SK-N-SH (cell line): ENCODE measurements at regions not wholly inside any gene's neighbourhood (a gene's known extent, or its start where the extent isn't known, plus 50 kb on each side); places are given as distances from the start of the nearest gene placed in this dataset.

Experiments used
- CTCF ChIA-PET: fragments of 300-600, 350-600 bp; formaldehyde crosslinking; extraction: SDS; loops from one replicate; lab custom pipeline; 2021; lab: Yijun Ruan, JAX
- POLR2A ChIA-PET: fragments of 350-600 bp; sonication (Branson Sonifier 250); formaldehyde crosslinking; extraction: SDS; loops from one replicate; lab custom pipeline; 2020; ENCODE audit warnings: antibody characterized with exemption, inconsistent platforms; lab: Yijun Ruan, JAX
- DNase-seq: peaks from one replicate; pipeline ENCODE4 v3.0.0; 2012
- H2AFZ ChIP-seq: fragments of 200-600 bp; sonication (generic); 2 replicates; pipeline ENCODE4 v1.8.1; 2016; ENCODE audit warnings: antibody characterized with exemption, mild to moderate bottlenecking, low read depth
- H3F3A ChIP-seq: fragments of 200-600 bp; sonication (generic); replicated peaks from 2 replicates; pipeline ENCODE3; 2016; ENCODE audit warnings: antibody characterized with exemption, mild to moderate bottlenecking; ENCODE audit not compliant: insufficient read depth
- H3K27ac ChIP-seq, 2 experiments: fragments of 200-500 bp in 1 of 2; fragments of 200-600 bp in 1 of 2; sonication (Bioruptor generic) in 1 of 2; sonication (generic), shearing (Covaris generic) in 1 of 2; 2 replicates each; pipeline versions ENCODE4 v1.5.1 to v1.6.1; 2014 to 2016; ENCODE audit warnings: low read depth in 2 of 2, inconsistent platforms in 1 of 2, low read length in 1 of 2, mild to moderate bottlenecking in 1 of 2, mixed read lengths in 1 of 2
- H3K27me3 ChIP-seq: fragments of 200-600 bp; sonication (generic), shearing (Covaris generic); 2 replicates; pipeline ENCODE4 v1.6.1; 2016; ENCODE audit warnings: mixed run types; ENCODE audit not compliant: insufficient read depth
- H3K36me3 ChIP-seq, 2 experiments: fragments of 200-500 bp in 1 of 2; fragments of 200-600 bp in 1 of 2; sonication (Bioruptor generic) in 1 of 2; sonication (generic) in 1 of 2; replicated peaks in 1 of 2; 2 replicates each; pipeline versions ENCODE3 to v1.5.1; 2014 to 2016; ENCODE audit warnings: low read length in 1 of 2, mild to moderate bottlenecking in 1 of 2; ENCODE audit not compliant: insufficient read depth in 2 of 2, control insufficient read depth in 1 of 2
- H3K4me1 ChIP-seq, 2 experiments: fragments of 200-500 bp in 1 of 2; fragments of 200-600 bp in 1 of 2; sonication (Bioruptor generic) in 1 of 2; sonication (generic), shearing (Covaris generic) in 1 of 2; 2 replicates each; pipeline versions ENCODE4 v1.5.1 to v1.6.1; 2014 to 2016; ENCODE audit warnings: low read depth in 1 of 2, low read length in 1 of 2, mixed run types in 1 of 2; ENCODE audit not compliant: insufficient read depth in 2 of 2, control insufficient read depth in 1 of 2
- H3K4me2 ChIP-seq: fragments of 200-600 bp; sonication (generic), shearing (Covaris generic); 2 replicates; pipeline ENCODE4 v1.6.1; 2017; ENCODE audit warnings: mixed run types
- H3K4me3 ChIP-seq, 2 experiments: fragments of 200-500 bp in 1 of 2; fragments of 200-600 bp in 1 of 2; sonication (Bioruptor generic) in 1 of 2; sonication (generic), shearing (Covaris generic) in 1 of 2; 2 replicates each; pipeline versions ENCODE4 v1.5.1 to v1.8.1; 2014 to 2016; ENCODE audit warnings: low read depth in 2 of 2, inconsistent platforms in 1 of 2, low read length in 1 of 2, mild to moderate bottlenecking in 1 of 2, mixed read lengths in 1 of 2, moderate library complexity in 1 of 2
- H3K79me2 ChIP-seq: fragments of 200-600 bp; sonication (generic); 2 replicates; pipeline ENCODE4 v1.8.1; 2017; ENCODE audit warnings: mild to moderate bottlenecking; ENCODE audit not compliant: insufficient read depth
- H3K9ac ChIP-seq: fragments of 200-600 bp; sonication (generic); 2 replicates; pipeline ENCODE4 v1.6.1; 2017; ENCODE audit warnings: mixed run types
- H3K9me2 ChIP-seq: fragments of 200-600 bp; sonication (generic); 2 replicates; pipeline ENCODE4 v1.6.1; 2017; ENCODE audit warnings: mixed run types
- H3K9me3 ChIP-seq: fragments of 200-600 bp; sonication (generic); 2 replicates; pipeline ENCODE4 v1.6.1; 2017; ENCODE audit warnings: mixed run types, mild to moderate bottlenecking, moderate library complexity
- H4K20me1 ChIP-seq: fragments of 200-600 bp; sonication (generic); 2 replicates; pipeline ENCODE4 v1.6.1; 2017; ENCODE audit warnings: mild to moderate bottlenecking, mixed run types; ENCODE audit not compliant: insufficient read depth
- CHD2 ChIP-seq: fragments of 150-350 bp; IDR thresholded peaks from 2 replicates; pipeline ENCODE4 v1.6.1; 2018; ENCODE audit warnings: low read length; ENCODE audit not compliant: partially characterized antibody
- EP300 ChIP-seq, 2 experiments: IDR thresholded peaks; 2 replicates each; pipeline versions ENCODE4 v1.4.0 to v1.6.1; 2012; ENCODE audit warnings: borderline replicate concordance in 1 of 2, low read depth in 1 of 2, low read length in 1 of 2
- FOSL2 ChIP-seq: IDR thresholded peaks from 2 replicates; pipeline ENCODE4 v1.4.0; 2012; ENCODE audit warnings: low read depth, mild to moderate bottlenecking, moderate library complexity, borderline replicate concordance
- FOXJ3 ChIP-seq: sonication (generic); formaldehyde crosslinking; IDR thresholded peaks from 2 replicates; pipeline ENCODE4 v1.5.1; 2020; ENCODE audit warnings: mild to moderate bottlenecking, missing genetic modification reagents
- FOXM1 ChIP-seq: IDR thresholded peaks from 2 replicates; pipeline ENCODE4 v1.4.0; 2012; ENCODE audit warnings: low read depth, mild to moderate bottlenecking
- GATA2 ChIP-seq: sonication (generic); formaldehyde crosslinking; IDR thresholded peaks from 2 replicates; pipeline ENCODE4 v1.5.0; 2020; ENCODE audit warnings: mild to moderate bottlenecking, missing genetic modification reagents
- JUND ChIP-seq: IDR thresholded peaks from 2 replicates; pipeline ENCODE4 v1.4.0; 2012
- MAX ChIP-seq: IDR thresholded peaks from 2 replicates; pipeline ENCODE4 v1.4.0; 2012; ENCODE audit warnings: low read depth
- MEF2A ChIP-seq: IDR thresholded peaks from 2 replicates; pipeline ENCODE4 v1.4.0; 2012; ENCODE audit warnings: low read depth, borderline replicate concordance
- NFIC ChIP-seq: IDR thresholded peaks from 2 replicates; pipeline ENCODE4 v1.4.0; 2012; ENCODE audit warnings: borderline replicate concordance
- PBX3 ChIP-seq: IDR thresholded peaks from 2 replicates; pipeline ENCODE4; 2012
- POLR2AphosphoS5 ChIP-seq: IDR thresholded peaks from 2 replicates; pipeline ENCODE4 v1.6.1; 2012; ENCODE audit warnings: low read depth, low read length
- RFX5 ChIP-seq: IDR thresholded peaks from 2 replicates; pipeline ENCODE4 v1.6.1; 2012; ENCODE audit warnings: mild to moderate bottlenecking, improper control_type of control experiment, low read length
- RXRA ChIP-seq: IDR thresholded peaks from 2 replicates; pipeline ENCODE4 v1.4.0; 2012; ENCODE audit warnings: low read depth, mild to moderate bottlenecking, borderline replicate concordance
- SIN3A ChIP-seq: IDR thresholded peaks from 2 replicates; pipeline ENCODE4 v1.6.1; 2012; ENCODE audit warnings: low read depth, mild to moderate bottlenecking, low read length, moderate library complexity, borderline replicate concordance
- SMC3 ChIP-seq: IDR thresholded peaks from 2 replicates; pipeline ENCODE4 v1.6.1; 2012; ENCODE audit warnings: low read depth, low read length, improper control_type of control experiment
- TCF12 ChIP-seq: IDR thresholded peaks from 2 replicates; pipeline ENCODE4 v1.4.0; 2012
- TEAD4 ChIP-seq: IDR thresholded peaks from 2 replicates; pipeline ENCODE4 v1.4.0; 2012; ENCODE audit warnings: mild to moderate bottlenecking, borderline replicate concordance; ENCODE audit not compliant: insufficient read depth
- WGBS: methylation state at CpG from one replicate; pipeline ENCODE4 v1.1.6; 2017; ENCODE audit warnings: low lambda C conversion rate; 5-methylcytosine and 5-hydroxymethylcytosine counted together
- TF ChIP-seq, protein P1 (sequence below): fragments of 200-600 bp; sonication (generic); IDR thresholded peaks from 2 replicates; pipeline ENCODE4 v1.6.1; 2017; ENCODE audit warnings: antibody characterized with exemption, mild to moderate bottlenecking, moderate library complexity
- TF ChIP-seq, protein P2 (sequence below): IDR thresholded peaks from 2 replicates; pipeline ENCODE4 v1.6.1; 2012; ENCODE audit warnings: mild to moderate bottlenecking, low read depth, low read length, moderate library complexity

DNA sequence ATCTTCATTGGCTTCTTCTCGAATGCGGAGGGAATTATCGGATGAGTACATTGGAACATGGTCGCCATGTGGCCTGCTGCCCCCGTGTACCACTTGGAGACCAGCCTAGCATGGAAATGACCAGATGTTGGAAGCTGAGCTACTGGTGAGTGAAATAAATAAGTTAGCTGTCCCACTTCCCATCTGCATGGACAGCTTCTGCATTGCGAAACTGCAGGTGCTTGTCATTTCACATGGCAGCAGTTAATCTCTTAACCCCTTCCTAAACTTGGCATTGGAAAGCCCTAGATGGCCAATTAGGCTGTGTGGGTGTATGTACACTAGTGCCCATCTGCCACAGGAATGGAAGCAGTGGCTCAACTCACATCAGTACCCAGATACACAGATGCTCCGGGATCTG is 246.6 kb upstream of the IL12B start:
- peaks cover 4% of the 10 kb centered on the region for H3F3A ChIP-seq
- 57% methylated on average over 7 of the region's 7 CpGs for WGBS
- H3K27ac ChIP-seq = no peak overlapping the region
- no peaks in the 10 kb centered on the region for H3K9me3 ChIP-seq
- no peaks in the 10 kb centered on the region for H3K9me2 ChIP-seq
- no peaks in the 10 kb centered on the region for H4K20me1 ChIP-seq
- H3K4me1 ChIP-seq = no peaks in the 10 kb centered on the region
- H3K4me3 ChIP-seq = no peak overlapping the region
- H3K9ac ChIP-seq = no peak overlapping the region
- ChIA-PET POLR2A (no interaction called here), CTCF (no interaction called here)
- no peak overlapping the region for H3K4me2 ChIP-seq
- no peak overlapping the region for H2AFZ ChIP-seq
- H3K36me3 ChIP-seq = peaks cover 0 to 2% of the 10 kb centered on the region in 2 experiments
- H3K79me2 ChIP-seq = no peaks in the 10 kb centered on the region
- no peaks in the 10 kb centered on the region for H3K27me3 ChIP-seq
- no peak for DNase-seq
- TF ChIP-seq CHD2 (no peak), GATA2 (no peak), SIN3A (no peak), FOXJ3 (no peak), POLR2AphosphoS5 (no peak), FOSL2 (no peak)
- TF ChIP-seq, all 33 proteins: peak for 0

- WGBS = 14% methylated on average over 7 of the region's 7 CpGs
- H3K4me2 ChIP-seq = no peak overlapping the region; the same call in 1 of the 2 replicates
- H3K79me2 ChIP-seq = no peaks in the 10 kb centered on the region
- H3K27ac ChIP-seq = peak overlapping the region in 1 of 2 experiments; percentile 54; a peak in 2 of 4 replicates
- ChIA-PET POLR2A (no interaction called here), CTCF (interaction anchor here (1.6 kb wide), 1 partner anchor 370 kb away, joined by 5 read pairs; no protein-coding TSS in a partner anchor)
- H3K4me1 ChIP-seq = peaks cover 0 to 13% of the 10 kb centered on the region in 2 experiments; a peak in 1 of 4 replicates
- no peaks in the 10 kb centered on the region for H3K27me3 ChIP-seq
- H3K9ac ChIP-seq = no peak overlapping the region
- H3K36me3 ChIP-seq = no peaks in the 10 kb centered on the region
- H4K20me1 ChIP-seq = no peaks in the 10 kb centered on the region
- DNase-seq = no peak
- H3K4me3 ChIP-seq = no peak overlapping the region
- peaks cover 18% of the 10 kb centered on the region for H3F3A ChIP-seq
- H3K9me3 ChIP-seq = no peaks in the 10 kb centered on the region
- no peaks in the 10 kb centered on the region for H3K9me2 ChIP-seq
- no peak overlapping the region for H2AFZ ChIP-seq
- TF ChIP-seq EP300 (IDR thresholded peaks at IDR 0.05; ENCODE audit: borderline replicate concordance in 1 of 2, low read depth in 1 of 2, low read length in 1 of 2) = peak in 1 of 2 experiments; percentile 82; a peak in 2 of 4 replicates
- peak; percentile 90 for TF ChIP-seq PBX3
- no peak for TF ChIP-seq FOXM1
- peak; percentile 81 for TF ChIP-seq JUND
- peak; percentile 62; the same call in 1 of the 2 replicates for TF ChIP-seq MAX
- TF ChIP-seq, protein P1, sequence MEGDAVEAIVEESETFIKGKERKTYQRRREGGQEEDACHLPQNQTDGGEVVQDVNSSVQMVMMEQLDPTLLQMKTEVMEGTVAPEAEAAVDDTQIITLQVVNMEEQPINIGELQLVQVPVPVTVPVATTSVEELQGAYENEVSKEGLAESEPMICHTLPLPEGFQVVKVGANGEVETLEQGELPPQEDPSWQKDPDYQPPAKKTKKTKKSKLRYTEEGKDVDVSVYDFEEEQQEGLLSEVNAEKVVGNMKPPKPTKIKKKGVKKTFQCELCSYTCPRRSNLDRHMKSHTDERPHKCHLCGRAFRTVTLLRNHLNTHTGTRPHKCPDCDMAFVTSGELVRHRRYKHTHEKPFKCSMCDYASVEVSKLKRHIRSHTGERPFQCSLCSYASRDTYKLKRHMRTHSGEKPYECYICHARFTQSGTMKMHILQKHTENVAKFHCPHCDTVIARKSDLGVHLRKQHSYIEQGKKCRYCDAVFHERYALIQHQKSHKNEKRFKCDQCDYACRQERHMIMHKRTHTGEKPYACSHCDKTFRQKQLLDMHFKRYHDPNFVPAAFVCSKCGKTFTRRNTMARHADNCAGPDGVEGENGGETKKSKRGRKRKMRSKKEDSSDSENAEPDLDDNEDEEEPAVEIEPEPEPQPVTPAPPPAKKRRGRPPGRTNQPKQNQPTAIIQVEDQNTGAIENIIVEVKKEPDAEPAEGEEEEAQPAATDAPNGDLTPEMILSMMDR = peak; percentile 45
- no peak for TF ChIP-seq RFX5
- peak; percentile 3; the same call in 1 of the 2 replicates for TF ChIP-seq SMC3
- TF ChIP-seq POLR2AphosphoS5 = peak; percentile 29; the same call in 1 of the 2 replicates
- peak; percentile 93 for TF ChIP-seq NFIC
- no peak for TF ChIP-seq FOXJ3
- TF ChIP-seq FOSL2 = peak; percentile 86; the same call in 1 of the 2 replicates
- peak; percentile 58; the same call in 1 of the 2 replicates for TF ChIP-seq RXRA
- 0 out of 2 replicates have a peak, but pooled peaks have one; percentile 28 for TF ChIP-seq MEF2A
- TF ChIP-seq, protein P2, sequence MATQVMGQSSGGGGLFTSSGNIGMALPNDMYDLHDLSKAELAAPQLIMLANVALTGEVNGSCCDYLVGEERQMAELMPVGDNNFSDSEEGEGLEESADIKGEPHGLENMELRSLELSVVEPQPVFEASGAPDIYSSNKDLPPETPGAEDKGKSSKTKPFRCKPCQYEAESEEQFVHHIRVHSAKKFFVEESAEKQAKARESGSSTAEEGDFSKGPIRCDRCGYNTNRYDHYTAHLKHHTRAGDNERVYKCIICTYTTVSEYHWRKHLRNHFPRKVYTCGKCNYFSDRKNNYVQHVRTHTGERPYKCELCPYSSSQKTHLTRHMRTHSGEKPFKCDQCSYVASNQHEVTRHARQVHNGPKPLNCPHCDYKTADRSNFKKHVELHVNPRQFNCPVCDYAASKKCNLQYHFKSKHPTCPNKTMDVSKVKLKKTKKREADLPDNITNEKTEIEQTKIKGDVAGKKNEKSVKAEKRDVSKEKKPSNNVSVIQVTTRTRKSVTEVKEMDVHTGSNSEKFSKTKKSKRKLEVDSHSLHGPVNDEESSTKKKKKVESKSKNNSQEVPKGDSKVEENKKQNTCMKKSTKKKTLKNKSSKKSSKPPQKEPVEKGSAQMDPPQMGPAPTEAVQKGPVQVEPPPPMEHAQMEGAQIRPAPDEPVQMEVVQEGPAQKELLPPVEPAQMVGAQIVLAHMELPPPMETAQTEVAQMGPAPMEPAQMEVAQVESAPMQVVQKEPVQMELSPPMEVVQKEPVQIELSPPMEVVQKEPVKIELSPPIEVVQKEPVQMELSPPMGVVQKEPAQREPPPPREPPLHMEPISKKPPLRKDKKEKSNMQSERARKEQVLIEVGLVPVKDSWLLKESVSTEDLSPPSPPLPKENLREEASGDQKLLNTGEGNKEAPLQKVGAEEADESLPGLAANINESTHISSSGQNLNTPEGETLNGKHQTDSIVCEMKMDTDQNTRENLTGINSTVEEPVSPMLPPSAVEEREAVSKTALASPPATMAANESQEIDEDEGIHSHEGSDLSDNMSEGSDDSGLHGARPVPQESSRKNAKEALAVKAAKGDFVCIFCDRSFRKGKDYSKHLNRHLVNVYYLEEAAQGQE = peak; percentile 89
- TF ChIP-seq TEAD4 = peak; percentile 84
- no peak for TF ChIP-seq SIN3A
- peak; percentile 87 for TF ChIP-seq TCF12
Measured at GRCh38 chr5:159581502-159582249, 251.4 kb upstream of the IL12B start.
